ENCODE measurements at regions not wholly inside any gene's neighbourhood (a gene's known extent, or its start where the extent isn't known, plus 50 kb on each side); places are given as distances from the start of the nearest gene placed in this dataset.

DNA sequence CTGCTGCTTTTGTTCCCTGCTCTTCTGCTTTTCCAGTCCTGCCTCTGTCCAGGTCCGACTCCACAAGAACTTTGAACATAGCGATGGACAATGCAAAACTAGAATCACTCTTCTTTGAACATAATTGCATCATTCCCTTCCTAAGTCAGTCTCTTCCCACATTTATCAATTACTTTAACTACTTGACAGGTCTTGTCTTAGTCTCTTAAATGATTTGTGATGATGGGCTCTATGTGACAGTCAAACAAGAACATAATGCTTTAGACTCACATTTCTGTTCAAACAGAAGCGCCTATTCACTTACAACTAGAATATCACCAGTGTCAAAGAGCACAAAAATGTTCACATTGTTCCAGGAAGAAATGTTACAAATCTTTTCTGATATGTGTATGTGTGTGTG, 278.1 kb downstream of the SH3GL2 start:
- TF ChIP-seq POLR2A (IDR thresholded peaks at IDR 0.05): no peak
- TF ChIP-seq, protein P1, sequence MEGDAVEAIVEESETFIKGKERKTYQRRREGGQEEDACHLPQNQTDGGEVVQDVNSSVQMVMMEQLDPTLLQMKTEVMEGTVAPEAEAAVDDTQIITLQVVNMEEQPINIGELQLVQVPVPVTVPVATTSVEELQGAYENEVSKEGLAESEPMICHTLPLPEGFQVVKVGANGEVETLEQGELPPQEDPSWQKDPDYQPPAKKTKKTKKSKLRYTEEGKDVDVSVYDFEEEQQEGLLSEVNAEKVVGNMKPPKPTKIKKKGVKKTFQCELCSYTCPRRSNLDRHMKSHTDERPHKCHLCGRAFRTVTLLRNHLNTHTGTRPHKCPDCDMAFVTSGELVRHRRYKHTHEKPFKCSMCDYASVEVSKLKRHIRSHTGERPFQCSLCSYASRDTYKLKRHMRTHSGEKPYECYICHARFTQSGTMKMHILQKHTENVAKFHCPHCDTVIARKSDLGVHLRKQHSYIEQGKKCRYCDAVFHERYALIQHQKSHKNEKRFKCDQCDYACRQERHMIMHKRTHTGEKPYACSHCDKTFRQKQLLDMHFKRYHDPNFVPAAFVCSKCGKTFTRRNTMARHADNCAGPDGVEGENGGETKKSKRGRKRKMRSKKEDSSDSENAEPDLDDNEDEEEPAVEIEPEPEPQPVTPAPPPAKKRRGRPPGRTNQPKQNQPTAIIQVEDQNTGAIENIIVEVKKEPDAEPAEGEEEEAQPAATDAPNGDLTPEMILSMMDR (IDR thresholded peaks at IDR 0.05): no peak

Data from uterus (tissue), 2 donors.